SK-N-SH treated with all-trans-retinoic acid at 6 μM for 48 hours (cell line): ENCODE measurements at regions not wholly inside any gene's neighbourhood (a gene's known extent, or its start where the extent isn't known, plus 50 kb on each side); places are given as distances from the start of the nearest gene placed in this dataset.

Experiments used
- ATAC-seq: fragments of 200-7000 bp; cut with Tn5 transposase; 3 replicates; pipeline ENCODE4 v1.9.1; 2020; ENCODE audit warnings: mild to moderate bottlenecking, moderate library complexity
- ARNTL ChIP-seq: fragments of 450-650 bp; formaldehyde crosslinking; IDR thresholded peaks from 2 replicates; pipeline ENCODE4 v1.5.0; 2020; ENCODE audit warnings: low read depth, mild to moderate bottlenecking, moderate library complexity, borderline replicate concordance
- BACH2 ChIP-seq: fragments of 250-450 bp; sonication (Bioruptor Pico); IDR thresholded peaks from 2 replicates; pipeline ENCODE4 v1.9.0; 2021; ENCODE audit warnings: mild to moderate bottlenecking, borderline replicate concordance
- CREB5 ChIP-seq: fragments of 250-450 bp; sonication (Bioruptor Pico); IDR thresholded peaks from 2 replicates; pipeline ENCODE4 v1.5.1; 2020; ENCODE audit warnings: low read depth, mild to moderate bottlenecking, moderate library complexity
- CSDC2 ChIP-seq: fragments of 250-450 bp; sonication (Bioruptor Pico); IDR thresholded peaks from 2 replicates; pipeline ENCODE4 v1.5.0; 2020; ENCODE audit warnings: mild to moderate bottlenecking, moderate library complexity
- ESRRG ChIP-seq: fragments of 250-450 bp; sonication (Bioruptor Pico); IDR thresholded peaks from 2 replicates; pipeline ENCODE4 v1.6.1; 2021; ENCODE audit warnings: mild to moderate bottlenecking
- GLIS3 ChIP-seq: fragments of 250-450 bp; sonication (Bioruptor Pico); IDR thresholded peaks from 2 replicates; pipeline ENCODE4 v1.5.0; 2020; ENCODE audit warnings: mild to moderate bottlenecking, moderate library complexity
- ISL1 ChIP-seq: fragments of 250-450 bp; sonication (Bioruptor Pico); IDR thresholded peaks from 2 replicates; pipeline ENCODE4 v2.1.2; 2022; ENCODE audit warnings: mild to moderate bottlenecking, moderate library complexity
- OSR1 ChIP-seq: fragments of 250-450 bp; sonication (Bioruptor Pico); IDR thresholded peaks from 2 replicates; pipeline ENCODE4 v1.8.0; 2022; ENCODE audit warnings: moderate library complexity, mild to moderate bottlenecking, inconsistent platforms
- PATZ1 ChIP-seq: fragments of 250-450 bp; sonication (Bioruptor Pico); IDR thresholded peaks from 2 replicates; pipeline ENCODE4 v1.8.0; 2020; ENCODE audit warnings: mild to moderate bottlenecking, moderate library complexity, borderline replicate concordance
- PPARA ChIP-seq: fragments of 250-450 bp; sonication (Bioruptor Pico); IDR thresholded peaks from 2 replicates; pipeline ENCODE4 v1.5.0; 2020; ENCODE audit warnings: mild to moderate bottlenecking, borderline replicate concordance
- TCF4 ChIP-seq: fragments of 250-450 bp; sonication (Bioruptor Pico); IDR thresholded peaks from 2 replicates; pipeline ENCODE4 v1.8.0; 2021; ENCODE audit warnings: mild to moderate bottlenecking, moderate library complexity, borderline replicate concordance
- TOX ChIP-seq: fragments of 250-450 bp; sonication (Bioruptor Pico); IDR thresholded peaks from 2 replicates; pipeline ENCODE4 v1.8.0; 2021; ENCODE audit warnings: mild to moderate bottlenecking, moderate library complexity, borderline replicate concordance
- TSHZ2 ChIP-seq: fragments of 250-450 bp; sonication (Bioruptor Pico); IDR thresholded peaks from 2 replicates; pipeline ENCODE4 v1.5.0; 2020; ENCODE audit warnings: mild to moderate bottlenecking, moderate library complexity
- ZC3H10 ChIP-seq: fragments of 250-450 bp; sonication (Bioruptor Pico); IDR thresholded peaks from 2 replicates; pipeline ENCODE4 v1.5.1; 2021; ENCODE audit warnings: mild to moderate bottlenecking, moderate library complexity
- ZFP3 ChIP-seq: fragments of 250-450 bp; sonication (Bioruptor Pico); IDR thresholded peaks from 2 replicates; pipeline ENCODE4 v1.5.0; 2020; ENCODE audit warnings: mild to moderate bottlenecking, moderate library complexity
- ZFP30 ChIP-seq: fragments of 450-650 bp; formaldehyde crosslinking; IDR thresholded peaks from 2 replicates; pipeline ENCODE4 v1.5.0; 2022; ENCODE audit warnings: mild to moderate bottlenecking, moderate library complexity
- ZNF565 ChIP-seq: fragments of 450-650 bp; formaldehyde crosslinking; conservative IDR thresholded peaks from 2 replicates; pipeline ENCODE4 v1.5.0; 2020; ENCODE audit warnings: low read depth, mild to moderate bottlenecking, moderate library complexity
- ZNF70 ChIP-seq: fragments of 450-650 bp; formaldehyde crosslinking; IDR thresholded peaks from 2 replicates; pipeline ENCODE4 v1.5.0; 2020; ENCODE audit warnings: mild to moderate bottlenecking, moderate library complexity
- ZNF8 ChIP-seq: fragments of 450-650 bp; formaldehyde crosslinking; IDR thresholded peaks from 2 replicates; pipeline ENCODE4 v1.5.0; 2020; ENCODE audit warnings: mild to moderate bottlenecking, moderate library complexity
- TF ChIP-seq, protein P1 (sequence below): fragments of 250-450 bp; sonication (Bioruptor Pico); IDR thresholded peaks from 2 replicates; pipeline ENCODE4 v1.5.1; 2021; ENCODE audit warnings: mild to moderate bottlenecking, moderate library complexity
- TF ChIP-seq, protein P2 (sequence below): fragments of 250-450 bp; sonication (Bioruptor Pico); IDR thresholded peaks from 2 replicates; pipeline ENCODE4 v1.8.0; 2021; ENCODE audit warnings: low read depth, mild to moderate bottlenecking, moderate library complexity, borderline replicate concordance

DNA sequence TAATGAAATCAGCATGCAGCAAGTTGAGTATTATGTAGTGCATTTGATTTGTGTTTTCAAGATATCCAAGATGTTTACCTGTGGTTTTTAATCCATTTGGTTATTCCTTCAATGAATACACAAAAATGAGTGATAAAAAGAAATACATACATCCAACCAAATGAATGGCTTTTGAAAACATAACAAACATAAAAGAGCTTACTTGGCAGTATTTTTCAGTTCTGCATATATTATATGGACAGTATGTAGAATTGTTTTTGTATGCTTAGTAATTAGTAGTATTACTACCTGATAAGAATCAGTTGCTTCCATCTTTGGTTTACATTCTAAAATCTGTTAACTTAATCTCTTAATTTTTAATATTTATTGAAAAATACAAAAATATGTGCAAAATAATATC, 908.9 kb upstream of the AGA start:
- no peak for ATAC-seq
- no peak for TF ChIP-seq TOX (CRISPR knock-in tag)
- TF ChIP-seq CREB5 (CRISPR knock-in tag): no peak
- no peak for TF ChIP-seq ESRRG (CRISPR knock-in tag)
- TF ChIP-seq TCF4 (CRISPR knock-in tag): no peak
- TF ChIP-seq, protein P1, sequence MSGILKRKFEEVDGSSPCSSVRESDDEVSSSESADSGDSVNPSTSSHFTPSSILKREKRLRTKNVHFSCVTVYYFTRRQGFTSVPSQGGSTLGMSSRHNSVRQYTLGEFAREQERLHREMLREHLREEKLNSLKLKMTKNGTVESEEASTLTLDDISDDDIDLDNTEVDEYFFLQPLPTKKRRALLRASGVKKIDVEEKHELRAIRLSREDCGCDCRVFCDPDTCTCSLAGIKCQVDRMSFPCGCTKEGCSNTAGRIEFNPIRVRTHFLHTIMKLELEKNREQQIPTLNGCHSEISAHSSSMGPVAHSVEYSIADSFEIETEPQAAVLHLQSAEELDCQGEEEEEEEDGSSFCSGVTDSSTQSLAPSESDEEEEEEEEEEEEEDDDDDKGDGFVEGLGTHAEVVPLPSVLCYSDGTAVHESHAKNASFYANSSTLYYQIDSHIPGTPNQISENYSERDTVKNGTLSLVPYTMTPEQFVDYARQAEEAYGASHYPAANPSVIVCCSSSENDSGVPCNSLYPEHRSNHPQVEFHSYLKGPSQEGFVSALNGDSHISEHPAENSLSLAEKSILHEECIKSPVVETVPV (CRISPR knock-in tag): no peak
- no peak for TF ChIP-seq TSHZ2
- TF ChIP-seq PATZ1 (CRISPR knock-in tag): no peak
- no peak for TF ChIP-seq CSDC2
- no peak for TF ChIP-seq ZNF8 (CRISPR knock-in tag)
- TF ChIP-seq ZFP30 (CRISPR knock-in tag): no peak
- no peak for TF ChIP-seq ISL1
- TF ChIP-seq GLIS3 (CRISPR knock-in tag): no peak
- no peak for TF ChIP-seq ZNF70 (CRISPR knock-in tag)
- TF ChIP-seq BACH2: no peak
- TF ChIP-seq ZNF565 (CRISPR knock-in tag): no peak
- no peak for TF ChIP-seq ZC3H10
- TF ChIP-seq PPARA (CRISPR knock-in tag): no peak
- TF ChIP-seq OSR1: no peak

GRCh38 chr4:178356725-178357124, 914.5 kb upstream of the AGA start:
- TF ChIP-seq, protein P2, sequence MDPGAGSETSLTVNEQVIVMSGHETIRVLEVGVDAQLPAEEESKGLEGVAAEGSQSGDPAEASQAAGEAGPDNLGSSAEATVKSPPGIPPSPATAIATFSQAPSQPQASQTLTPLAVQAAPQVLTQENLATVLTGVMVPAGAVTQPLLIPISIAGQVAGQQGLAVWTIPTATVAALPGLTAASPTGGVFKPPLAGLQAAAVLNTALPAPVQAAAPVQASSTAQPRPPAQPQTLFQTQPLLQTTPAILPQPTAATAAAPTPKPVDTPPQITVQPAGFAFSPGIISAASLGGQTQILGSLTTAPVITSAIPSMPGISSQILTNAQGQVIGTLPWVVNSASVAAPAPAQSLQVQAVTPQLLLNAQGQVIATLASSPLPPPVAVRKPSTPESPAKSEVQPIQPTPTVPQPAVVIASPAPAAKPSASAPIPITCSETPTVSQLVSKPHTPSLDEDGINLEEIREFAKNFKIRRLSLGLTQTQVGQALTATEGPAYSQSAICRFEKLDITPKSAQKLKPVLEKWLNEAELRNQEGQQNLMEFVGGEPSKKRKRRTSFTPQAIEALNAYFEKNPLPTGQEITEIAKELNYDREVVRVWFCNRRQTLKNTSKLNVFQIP (CRISPR knock-in tag): no peak
- no peak for TF ChIP-seq TOX (CRISPR knock-in tag)
- TF ChIP-seq CSDC2: no peak
- no peak for TF ChIP-seq GLIS3 (CRISPR knock-in tag)
- TF ChIP-seq, protein P1 (CRISPR knock-in tag): no peak
- TF ChIP-seq ZNF8 (CRISPR knock-in tag): no peak
- TF ChIP-seq TCF4 (CRISPR knock-in tag): no peak

DNA sequence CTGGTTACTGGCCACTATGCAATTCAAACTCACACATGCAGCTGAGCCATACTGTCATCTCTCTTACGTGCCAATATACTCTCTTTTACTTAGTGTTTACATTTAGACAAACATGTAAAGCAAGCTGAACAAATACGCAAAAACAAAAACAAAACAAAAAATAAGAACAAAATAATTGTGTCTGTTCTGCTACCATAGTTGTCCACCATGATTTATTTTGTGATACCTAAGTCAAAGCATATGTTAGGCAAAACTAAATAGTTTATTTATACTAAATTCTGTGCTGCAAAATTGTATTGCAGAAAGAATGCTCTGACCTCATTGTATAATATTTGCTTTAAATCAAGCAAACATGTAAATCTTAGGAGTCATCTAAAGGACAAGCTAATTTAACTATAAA, 943.2 kb upstream of the AGA start:
- no peak for ATAC-seq
- no peak for TF ChIP-seq ZNF8 (CRISPR knock-in tag)
- TF ChIP-seq CREB5 (CRISPR knock-in tag): no peak
- TF ChIP-seq ZNF70 (CRISPR knock-in tag): no peak
- no peak for TF ChIP-seq GLIS3 (CRISPR knock-in tag)
- no peak for TF ChIP-seq CSDC2
- TF ChIP-seq ISL1: no peak
- no peak for TF ChIP-seq ARNTL (CRISPR knock-in tag)
- no peak for TF ChIP-seq PPARA (CRISPR knock-in tag)
- no peak for TF ChIP-seq TSHZ2
- no peak for TF ChIP-seq ZFP3 (CRISPR knock-in tag)

More at GRCh38 chr4:178356725-178357124, 914.5 kb upstream of the AGA start:
- ATAC-seq: no peak
